GM12873 (cell line): ENCODE measurements at regions not wholly inside any gene's neighbourhood (a gene's known extent, or its start where the extent isn't known, plus 50 kb on each side); places are given as distances from the start of the nearest gene placed in this dataset.

Experiments
- TF ChIP-seq, protein P1 (sequence below): IDR thresholded peaks from 2 replicates; pipeline ENCODE4 v1.5.1; 2012; ENCODE audit warnings: low read depth, mild to moderate bottlenecking, moderate library complexity, low read length, control low read depth; ENCODE audit not compliant: insufficient read depth; ENCODE audit errors: missing control alignments

DNA sequence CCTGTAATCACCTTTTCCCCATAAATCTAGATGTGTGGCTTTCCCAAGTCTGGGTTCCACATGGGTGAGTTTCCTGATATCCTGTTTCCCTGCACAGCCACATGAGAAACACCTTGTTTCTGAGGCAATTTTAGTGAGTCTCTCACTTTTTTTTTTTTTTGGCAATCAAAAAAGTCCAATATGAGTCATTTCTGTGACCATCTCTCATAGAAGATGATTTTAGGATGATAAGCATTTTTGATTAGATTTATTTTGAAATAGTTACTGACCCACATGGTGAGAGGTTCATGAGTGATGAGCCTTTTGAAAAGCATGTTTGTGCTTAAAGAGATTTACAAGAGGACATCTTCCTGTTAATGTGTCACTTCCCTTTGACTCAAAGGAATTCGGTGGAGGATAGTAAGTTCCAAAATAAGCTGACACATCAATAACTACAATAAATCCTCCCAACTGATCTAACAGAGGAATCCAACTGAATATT, 464.0 kb downstream of the INHBA start:
- TF ChIP-seq, protein P1, sequence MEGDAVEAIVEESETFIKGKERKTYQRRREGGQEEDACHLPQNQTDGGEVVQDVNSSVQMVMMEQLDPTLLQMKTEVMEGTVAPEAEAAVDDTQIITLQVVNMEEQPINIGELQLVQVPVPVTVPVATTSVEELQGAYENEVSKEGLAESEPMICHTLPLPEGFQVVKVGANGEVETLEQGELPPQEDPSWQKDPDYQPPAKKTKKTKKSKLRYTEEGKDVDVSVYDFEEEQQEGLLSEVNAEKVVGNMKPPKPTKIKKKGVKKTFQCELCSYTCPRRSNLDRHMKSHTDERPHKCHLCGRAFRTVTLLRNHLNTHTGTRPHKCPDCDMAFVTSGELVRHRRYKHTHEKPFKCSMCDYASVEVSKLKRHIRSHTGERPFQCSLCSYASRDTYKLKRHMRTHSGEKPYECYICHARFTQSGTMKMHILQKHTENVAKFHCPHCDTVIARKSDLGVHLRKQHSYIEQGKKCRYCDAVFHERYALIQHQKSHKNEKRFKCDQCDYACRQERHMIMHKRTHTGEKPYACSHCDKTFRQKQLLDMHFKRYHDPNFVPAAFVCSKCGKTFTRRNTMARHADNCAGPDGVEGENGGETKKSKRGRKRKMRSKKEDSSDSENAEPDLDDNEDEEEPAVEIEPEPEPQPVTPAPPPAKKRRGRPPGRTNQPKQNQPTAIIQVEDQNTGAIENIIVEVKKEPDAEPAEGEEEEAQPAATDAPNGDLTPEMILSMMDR, result no peak

DNA sequence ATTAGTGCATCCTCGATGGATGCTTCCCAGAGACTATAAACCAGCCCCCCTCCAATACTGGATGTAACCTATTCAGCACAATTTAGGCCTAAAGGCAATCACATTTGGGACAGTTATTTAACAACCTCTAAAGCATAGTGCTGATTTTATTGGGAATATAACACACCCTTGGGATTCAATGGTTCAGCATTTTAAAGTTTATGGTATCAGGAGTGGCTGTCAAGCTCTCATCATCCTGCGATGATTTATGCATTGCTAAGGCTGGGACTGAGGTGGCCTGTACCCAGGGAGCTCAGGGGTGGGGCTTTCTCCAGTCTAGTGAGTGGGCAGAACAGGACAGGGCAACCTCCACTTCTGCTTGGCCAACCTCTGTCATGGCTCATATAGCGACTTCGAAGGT, 464.9 kb downstream of the INHBA start:
- TF ChIP-seq, protein P1, result no peak

DNA sequence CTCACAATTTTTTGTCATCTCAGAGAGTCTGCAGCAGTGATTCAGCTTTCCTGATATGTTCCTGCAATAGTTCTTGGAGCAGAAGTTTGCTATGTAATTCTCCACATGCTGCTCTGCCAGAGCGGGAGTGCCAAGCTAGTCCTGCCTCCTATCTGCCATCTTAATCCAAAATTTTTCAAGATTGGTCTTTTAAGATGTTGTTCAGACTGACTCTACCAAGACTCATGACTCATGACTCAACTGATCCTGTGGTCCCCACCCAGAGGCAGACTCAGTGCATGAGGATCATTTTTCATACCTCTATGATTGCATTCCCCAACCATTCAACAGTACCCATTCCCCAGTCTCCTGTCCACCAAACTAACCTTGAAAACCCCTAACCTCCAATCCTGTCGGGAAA, 470.8 kb downstream of the INHBA start:
- TF ChIP-seq, protein P1, result no peak

DNA sequence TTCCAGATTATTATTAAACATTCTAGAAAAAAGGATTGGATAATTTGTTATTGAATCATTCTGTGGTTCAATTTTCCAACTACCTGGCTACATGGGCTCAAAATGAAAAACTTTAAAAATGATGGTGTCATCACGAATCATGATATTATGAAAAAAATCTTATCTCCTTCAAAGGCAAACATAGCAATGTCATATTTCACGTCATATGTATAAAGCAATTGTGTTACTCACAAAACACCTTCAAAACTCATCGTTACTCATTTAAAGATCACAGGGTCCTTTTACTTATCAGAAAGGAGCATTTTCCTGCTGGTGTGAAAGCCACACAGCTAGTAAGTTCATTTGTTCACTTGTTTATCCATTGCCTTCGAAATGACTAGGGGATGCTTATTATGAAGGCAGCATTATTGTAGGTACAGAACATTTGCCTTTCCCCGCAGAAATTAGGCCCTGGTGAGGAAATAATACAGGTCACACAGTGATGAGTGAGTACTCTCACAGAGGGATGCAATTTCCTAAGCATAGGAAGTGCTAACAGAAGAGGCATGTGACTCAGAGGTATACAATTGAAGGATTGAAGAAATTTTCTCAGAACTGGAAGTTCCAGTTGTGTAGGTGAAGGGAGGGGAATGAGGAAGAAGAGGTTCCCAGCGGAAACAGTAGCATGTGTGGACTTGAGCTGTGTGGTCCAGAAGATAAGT, 478.7 kb downstream of the INHBA start:
- TF ChIP-seq, protein P1, result no peak

DNA sequence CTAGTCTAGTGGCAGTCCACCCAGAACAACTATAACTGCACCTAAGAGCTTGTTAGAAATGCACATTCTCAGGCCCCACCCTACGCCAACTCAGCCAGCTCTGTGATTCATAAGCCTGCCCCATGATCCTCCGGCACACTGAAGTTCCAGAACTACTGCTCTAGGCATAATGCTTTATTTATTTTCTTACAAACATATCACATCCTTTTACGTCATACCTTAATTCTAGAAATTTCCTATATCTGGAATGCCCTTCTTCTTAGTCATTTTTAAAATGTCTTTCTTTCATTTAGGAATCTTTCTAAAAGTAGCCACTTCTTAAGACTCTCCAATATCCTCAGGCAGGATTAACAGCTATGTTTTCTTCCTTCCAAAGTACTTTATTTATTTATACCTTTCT, 480.1 kb downstream of the INHBA start:
- TF ChIP-seq, protein P1, result no peak

DNA sequence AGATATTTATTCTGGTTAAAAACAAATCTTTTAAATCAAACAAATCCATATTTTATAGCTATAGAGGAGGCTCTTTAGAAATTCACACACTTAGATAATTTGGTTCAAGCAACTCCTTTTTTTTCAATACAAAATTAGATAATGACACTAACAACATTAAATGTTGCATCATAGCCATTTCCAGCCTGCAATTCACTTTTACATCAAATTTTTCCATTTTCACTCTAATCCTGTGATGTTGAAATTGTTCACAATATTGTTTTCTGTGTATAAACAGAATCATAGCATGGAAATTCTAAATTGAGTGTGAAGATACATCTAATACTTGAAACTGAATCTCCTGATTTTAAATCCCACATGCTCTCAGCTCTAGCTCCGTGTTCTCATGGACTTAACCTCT, 482.6 kb downstream of the INHBA start:
- TF ChIP-seq, protein P1, result no peak

DNA sequence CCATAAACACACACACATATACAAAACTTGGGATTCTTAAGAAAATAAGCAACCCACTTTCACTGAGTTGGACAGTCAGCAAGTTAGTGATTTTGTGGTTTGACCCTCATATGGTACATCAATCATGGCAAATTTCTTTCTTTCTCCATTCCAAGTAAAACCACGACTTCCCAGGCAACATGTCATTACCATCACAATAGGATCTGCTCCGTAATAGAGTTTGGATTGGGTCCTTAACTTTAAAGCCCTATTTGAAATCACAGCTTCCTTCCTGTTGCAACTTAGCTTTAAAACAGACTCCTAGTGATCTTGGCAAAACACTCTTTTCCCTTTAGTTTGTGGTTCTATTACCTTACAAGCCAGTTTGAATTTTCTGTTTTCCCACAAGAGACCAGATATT, 483.6 kb downstream of the INHBA start:
- TF ChIP-seq, protein P1, result no peak

DNA sequence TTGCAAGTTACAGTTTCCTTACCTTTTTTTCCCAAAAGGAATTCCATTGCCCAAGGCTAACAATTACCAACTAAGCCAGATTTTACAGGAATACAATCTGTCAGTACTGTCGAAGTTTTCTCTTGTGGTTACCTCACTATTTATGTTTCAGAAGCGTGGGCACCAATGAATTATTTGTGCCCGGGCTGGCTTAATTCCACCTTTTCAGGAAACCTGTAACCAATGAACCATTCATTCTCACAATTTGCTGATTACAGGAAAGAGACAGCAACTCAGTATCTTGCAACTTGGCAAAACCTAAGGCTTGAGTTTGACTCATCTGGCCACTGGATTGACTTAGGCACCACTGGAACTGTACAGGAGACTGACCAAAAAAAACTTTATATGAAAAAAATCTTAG, 485.6 kb downstream of the INHBA start:
- TF ChIP-seq, protein P1, result no peak
